Tibial nerve (tissue), 4 donors: ENCODE measurements at regions not wholly inside any gene's neighbourhood (a gene's known extent, or its start where the extent isn't known, plus 50 kb on each side); places are given as distances from the start of the nearest gene placed in this dataset.
"Not testable (repeated sequence)": the region's sequence is repeated elsewhere in the genome, so short reads cannot be mapped to it uniquely, and the experiment has no call there.

Experiments used
- DNase-seq, 2 donors: peaks; one replicate each; pipeline ENCODE4 v3.0.0-alpha.2; 2019; ENCODE audit warnings: low spot score in 2 of 2
- H3K27ac ChIP-seq, 4 donors: fragments of 200-600 bp; sonication (generic) in 3 of 4; one replicate each; pipeline ENCODE4 v1.5.1; 2017 to 2019; ENCODE audit warnings: mild to moderate bottlenecking in 1 of 4
- H3K27me3 ChIP-seq, 2 donors: fragments of 200-600 bp; sonication (generic) in 1 of 2; one replicate each; pipeline versions ENCODE4 v1.5.1 to v1.6.0; 2017 to 2019
- H3K36me3 ChIP-seq, 3 donors: fragments of 200-600 bp; sonication (generic); one replicate each; pipeline ENCODE4 v1.5.1; 2018 to 2019
- H3K4me1 ChIP-seq, 4 donors: fragments of 200-600 bp; sonication (generic) in 3 of 4; one replicate each; pipeline ENCODE4 v1.5.1; 2017 to 2019
- H3K4me3 ChIP-seq, 4 donors: fragments of 200-600 bp; sonication (generic) in 3 of 4; one replicate each; pipeline ENCODE4 v1.5.1; 2017 to 2019; ENCODE audit warnings: mild to moderate bottlenecking in 1 of 4, moderate library complexity in 1 of 4
- H3K9me3 ChIP-seq, 4 donors: fragments of 200-600 bp; sonication (generic) in 3 of 4; one replicate each; pipeline ENCODE4 v1.5.1; 2017 to 2019
- EP300 ChIP-seq, 2 donors: sonication (generic); formaldehyde crosslinking; IDR thresholded peaks; one replicate each; pipeline ENCODE4 v1.6.1; 2017; ENCODE audit warnings: antibody characterized with exemption in 2 of 2, mild to moderate bottlenecking in 1 of 2
- POLR2A ChIP-seq, 2 donors: fragments of 450-650 bp; IDR thresholded peaks; one replicate each; pipeline ENCODE4 v1.6.1; 2017; ENCODE audit warnings: antibody characterized with exemption in 2 of 2, mild to moderate bottlenecking in 2 of 2, moderate library complexity in 2 of 2
- WGBS, 2 donors: methylation state at CpG; one replicate each; pipeline ENCODE4 v1.1.5; 2018; 5-methylcytosine and 5-hydroxymethylcytosine counted together
- TF ChIP-seq, protein P1 (sequence below), 5 experiments: fragments of 200-600 bp in 3 of 5; fragments of 450-650 bp in 2 of 5; sonication (generic) in 3 of 5; IDR thresholded peaks; one replicate each; pipeline ENCODE4 v1.5.1; 2016 to 2019; ENCODE audit warnings: antibody characterized with exemption in 5 of 5, mild to moderate bottlenecking in 3 of 5, moderate library complexity in 2 of 5

DNA sequence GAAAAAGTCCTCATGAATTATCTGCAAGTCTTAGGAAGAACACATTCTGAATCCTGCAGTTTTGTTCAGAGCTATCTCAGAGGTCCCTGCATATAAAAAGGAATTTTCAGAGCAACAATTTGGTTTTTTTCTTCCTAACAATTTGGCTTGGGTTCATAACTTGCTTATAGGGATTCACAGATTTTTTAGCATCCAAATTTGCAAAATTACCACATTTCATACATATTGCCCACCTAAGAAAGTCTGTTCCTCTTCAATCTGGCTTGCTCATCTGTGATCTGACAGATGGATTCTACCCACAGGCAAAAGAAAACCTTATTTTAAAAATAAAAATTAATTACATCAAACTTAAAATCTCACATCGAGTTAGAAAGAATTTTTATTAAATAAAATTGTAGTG, 714.4 kb upstream of the NCAM2 start:
- H3K27ac ChIP-seq: no peak overlapping the region
- DNase-seq: no peak
- no peaks in the 10 kb centered on the region for H3K36me3 ChIP-seq
- 87 to 89% methylated on average over 1 of the region's 1 CpG for WGBS, 2 donors
- no peak overlapping the region for H3K4me3 ChIP-seq
- TF ChIP-seq EP300 (IDR thresholded peaks at IDR 0.05) (no peak), POLR2A (IDR thresholded peaks at IDR 0.05) (no peak)
- TF ChIP-seq, protein P1, sequence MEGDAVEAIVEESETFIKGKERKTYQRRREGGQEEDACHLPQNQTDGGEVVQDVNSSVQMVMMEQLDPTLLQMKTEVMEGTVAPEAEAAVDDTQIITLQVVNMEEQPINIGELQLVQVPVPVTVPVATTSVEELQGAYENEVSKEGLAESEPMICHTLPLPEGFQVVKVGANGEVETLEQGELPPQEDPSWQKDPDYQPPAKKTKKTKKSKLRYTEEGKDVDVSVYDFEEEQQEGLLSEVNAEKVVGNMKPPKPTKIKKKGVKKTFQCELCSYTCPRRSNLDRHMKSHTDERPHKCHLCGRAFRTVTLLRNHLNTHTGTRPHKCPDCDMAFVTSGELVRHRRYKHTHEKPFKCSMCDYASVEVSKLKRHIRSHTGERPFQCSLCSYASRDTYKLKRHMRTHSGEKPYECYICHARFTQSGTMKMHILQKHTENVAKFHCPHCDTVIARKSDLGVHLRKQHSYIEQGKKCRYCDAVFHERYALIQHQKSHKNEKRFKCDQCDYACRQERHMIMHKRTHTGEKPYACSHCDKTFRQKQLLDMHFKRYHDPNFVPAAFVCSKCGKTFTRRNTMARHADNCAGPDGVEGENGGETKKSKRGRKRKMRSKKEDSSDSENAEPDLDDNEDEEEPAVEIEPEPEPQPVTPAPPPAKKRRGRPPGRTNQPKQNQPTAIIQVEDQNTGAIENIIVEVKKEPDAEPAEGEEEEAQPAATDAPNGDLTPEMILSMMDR (IDR thresholded peaks at IDR 0.05): no peak
- no peaks in the 10 kb centered on the region for H3K27me3 ChIP-seq
- no peaks in the 10 kb centered on the region for H3K4me1 ChIP-seq
- H3K9me3 ChIP-seq: no peaks in the 10 kb centered on the region

DNA sequence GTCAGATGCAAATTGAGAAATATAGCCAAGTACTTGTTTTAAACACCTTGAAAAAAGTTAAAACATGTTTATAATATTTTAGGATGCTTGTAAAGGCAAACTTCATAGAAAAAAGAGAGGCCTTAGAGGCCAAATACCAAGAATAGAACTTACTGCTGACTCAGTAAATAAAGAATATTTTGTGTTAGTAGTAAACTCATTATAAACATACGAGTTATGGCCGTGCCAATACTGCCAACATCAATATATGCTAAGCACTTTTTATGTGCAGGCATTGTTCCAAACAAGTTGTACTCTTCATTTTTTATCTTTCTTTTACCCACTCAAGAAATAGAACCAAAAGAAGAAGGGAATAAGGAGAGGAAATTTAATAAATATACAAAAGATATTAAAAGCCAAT, 705.9 kb upstream of the NCAM2 start:
- no peak overlapping the region for H3K4me3 ChIP-seq
- 31% methylated on average over 2 of the region's 2 CpGs for WGBS, 2 donors
- no peaks in the 10 kb centered on the region for H3K9me3 ChIP-seq
- no peak for DNase-seq
- H3K36me3 ChIP-seq: no peaks in the 10 kb centered on the region
- H3K27ac ChIP-seq: no peak overlapping the region
- H3K4me1 ChIP-seq: no peaks in the 10 kb centered on the region
- TF ChIP-seq, protein P1 (IDR thresholded peaks at IDR 0.05): no peak
- TF ChIP-seq EP300 (IDR thresholded peaks at IDR 0.05) (no peak), POLR2A (IDR thresholded peaks at IDR 0.05) (no peak)
- H3K27me3 ChIP-seq: no peaks in the 10 kb centered on the region

DNA sequence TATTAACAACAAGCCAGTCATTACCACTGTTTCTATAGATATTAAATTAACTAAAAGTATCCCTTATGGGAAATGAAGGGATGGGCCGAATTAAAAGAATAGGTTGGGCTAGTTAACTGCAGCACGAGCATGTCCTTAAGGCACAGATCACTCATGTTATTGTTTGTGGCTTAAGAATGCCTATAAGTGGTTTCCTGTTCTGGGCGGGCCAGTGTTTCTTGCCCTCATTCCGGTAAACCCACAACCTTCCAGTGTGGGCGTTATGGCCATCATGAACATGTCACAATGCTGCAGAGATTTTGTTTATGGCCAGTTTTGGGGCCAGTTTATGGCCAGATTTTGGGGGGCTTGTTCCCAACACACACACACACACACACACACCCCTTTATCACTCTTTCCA, 705.4 kb upstream of the NCAM2 start:
- 59 to 77% methylated on average over 5 of the region's 5 CpGs for WGBS, 2 donors
- not testable (repeated sequence) for H3K36me3 ChIP-seq, H3K9me3 ChIP-seq, H3K27ac ChIP-seq, H3K4me1 ChIP-seq, H3K4me3 ChIP-seq, DNase-seq, H3K27me3 ChIP-seq

DNA sequence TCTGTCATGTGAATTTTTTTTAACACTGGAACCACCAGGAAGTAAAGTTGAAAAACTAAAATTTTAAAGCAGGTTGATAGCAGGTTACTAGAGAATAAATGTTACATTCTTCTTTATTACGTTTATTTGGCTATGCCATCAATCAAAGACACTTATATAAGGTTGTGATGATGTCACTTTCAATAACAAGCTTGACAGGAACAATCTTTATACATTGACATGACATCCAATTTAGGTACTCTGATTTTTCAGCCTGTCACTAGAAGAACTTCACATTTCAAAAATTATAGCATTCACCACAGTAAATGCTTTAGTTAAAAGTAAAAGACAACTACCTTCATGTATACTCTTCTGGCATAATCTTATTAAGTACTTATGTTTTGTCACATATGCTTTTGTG, 696.8 kb upstream of the NCAM2 start:
- 64 to 79% methylated on average over 1 of the region's 1 CpG for WGBS, 2 donors
- Histone ChIP-seq H3K27ac (no peak overlapping the region), H3K36me3 (no peaks in the 10 kb centered on the region), H3K4me1 (no peaks in the 10 kb centered on the region), H3K9me3 (no peaks in the 10 kb centered on the region), H3K27me3 (no peaks in the 10 kb centered on the region), H3K4me3 (no peak overlapping the region)
- no peak for TF ChIP-seq POLR2A (IDR thresholded peaks at IDR 0.05)
- no peak for TF ChIP-seq EP300 (IDR thresholded peaks at IDR 0.05)
- TF ChIP-seq, protein P1 (IDR thresholded peaks at IDR 0.05): no peak
- no peak for DNase-seq

DNA sequence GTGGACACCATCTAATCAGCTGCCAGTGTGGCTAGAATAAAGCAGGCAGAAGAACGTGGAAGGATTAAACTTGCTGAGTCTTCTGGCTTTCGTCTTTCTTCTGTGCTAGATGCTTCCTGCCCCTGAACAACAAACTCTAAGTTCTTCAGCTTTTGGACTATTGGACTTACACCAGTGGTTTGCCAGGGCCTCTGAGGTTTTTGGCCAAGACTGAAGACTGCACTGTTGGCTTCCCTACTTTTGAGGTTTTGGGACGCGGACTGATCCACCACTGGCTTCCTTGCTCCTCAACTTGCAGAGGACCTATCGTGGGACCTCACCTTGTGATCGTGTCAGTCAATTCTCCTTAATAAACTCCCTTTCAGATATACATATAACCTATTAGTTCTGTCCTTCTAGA, 696.1 kb upstream of the NCAM2 start:
- TF ChIP-seq POLR2A (IDR thresholded peaks at IDR 0.05): no peak
- TF ChIP-seq, protein P1 (IDR thresholded peaks at IDR 0.05): no peak
- no peak for TF ChIP-seq EP300 (IDR thresholded peaks at IDR 0.05)
- Histone ChIP-seq H3K36me3 (no peaks in the 10 kb centered on the region), H3K4me3 (no peak overlapping the region), H3K27me3 (no peaks in the 10 kb centered on the region), H3K4me1 (no peaks in the 10 kb centered on the region), H3K27ac (no peak overlapping the region), H3K9me3 (no peaks in the 10 kb centered on the region)
- DNase-seq: no peak
- 54 to 83% methylated on average over 6 of the region's 6 CpGs for WGBS, 2 donors

DNA sequence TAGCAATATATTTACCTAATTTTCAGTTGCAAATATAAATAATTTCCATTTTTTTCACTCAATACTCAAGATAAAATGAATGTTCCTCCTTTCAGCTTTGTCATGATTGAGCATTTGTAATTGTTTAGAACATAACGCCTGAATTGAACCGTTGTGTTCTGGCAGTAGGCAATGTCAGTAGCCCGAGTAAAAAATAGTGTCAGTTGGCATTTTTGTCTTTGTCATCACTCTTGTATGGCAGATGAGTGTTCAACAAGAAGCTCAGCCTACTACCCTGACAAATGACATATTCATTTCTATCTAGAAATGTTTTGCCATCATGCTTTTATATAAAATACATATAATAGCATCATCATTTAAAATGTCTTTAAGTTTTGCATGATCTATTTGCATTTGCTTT, 691.4 kb upstream of the NCAM2 start:
- 42 to 55% methylated on average over 3 of the region's 3 CpGs for WGBS, 2 donors
- TF ChIP-seq POLR2A (IDR thresholded peaks at IDR 0.05) (no peak), EP300 (IDR thresholded peaks at IDR 0.05) (no peak)
- TF ChIP-seq, protein P1 (IDR thresholded peaks at IDR 0.05): no peak
- Histone ChIP-seq H3K4me1 (no peaks in the 10 kb centered on the region), H3K4me3 (no peak overlapping the region), H3K27ac (no peak overlapping the region), H3K27me3 (no peaks in the 10 kb centered on the region), H3K36me3 (no peaks in the 10 kb centered on the region), H3K9me3 (no peaks in the 10 kb centered on the region)
- no peak for DNase-seq
